Mesenchymal stem cell (in vitro differentiated cells and primary cell): ENCODE measurements at regions not wholly inside any gene's neighbourhood (a gene's known extent, or its start where the extent isn't known, plus 50 kb on each side); places are given as distances from the start of the nearest gene placed in this dataset.

Experiments used
- DNase-seq: peaks from one replicate; pipeline ENCODE4 v3.0.0-alpha.2; 2013
- H2AFZ ChIP-seq: one replicate; pipeline ENCODE4 v1.6.1; 2013; ENCODE audit warnings: low read depth, mild to moderate bottlenecking, control low read depth, inconsistent platforms, low read length, moderate library complexity
- H2AK5ac ChIP-seq: 2 replicates; pipeline ENCODE4 v1.6.1; 2013; ENCODE audit warnings: low read length, moderate library complexity, mild to moderate bottlenecking, inconsistent platforms; ENCODE audit not compliant: severe bottlenecking
- H2BK120ac ChIP-seq: one replicate; pipeline ENCODE4 v1.6.1; 2013; ENCODE audit warnings: low read depth, mild to moderate bottlenecking, inconsistent platforms, low read length, moderate library complexity
- H2BK12ac ChIP-seq, 2 experiments: one replicate each; pipeline ENCODE4 v1.6.1; 2013; ENCODE audit warnings: inconsistent platforms in 2 of 2, low read length in 2 of 2, mild to moderate bottlenecking in 2 of 2, moderate library complexity in 2 of 2, control low read depth in 1 of 2
- H2BK15ac ChIP-seq: one replicate; pipeline ENCODE4 v1.6.1; 2013; ENCODE audit warnings: mild to moderate bottlenecking, low read depth, inconsistent platforms; ENCODE audit not compliant: poor library complexity, severe bottlenecking
- H2BK5ac ChIP-seq: 2 replicates; pipeline ENCODE4 v1.6.1; 2013; ENCODE audit warnings: low read depth, mild to moderate bottlenecking, low read length, control low read depth, inconsistent platforms; ENCODE audit not compliant: poor library complexity, severe bottlenecking
- H3K14ac ChIP-seq, 2 experiments: one replicate each; pipeline ENCODE4 v1.6.1; 2013; ENCODE audit warnings: inconsistent platforms in 2 of 2, low read length in 2 of 2, control low read depth in 1 of 2, mild to moderate bottlenecking in 1 of 2, moderate library complexity in 1 of 2
- H3K18ac ChIP-seq, 2 experiments: one replicate each; pipeline ENCODE4 v1.6.1; 2013; ENCODE audit warnings: inconsistent platforms in 2 of 2, low read length in 2 of 2, control low read depth in 1 of 2, low read depth in 1 of 2, mild to moderate bottlenecking in 1 of 2
- H3K23ac ChIP-seq, 2 experiments: one replicate each; pipeline ENCODE4 v1.6.1; 2013; ENCODE audit warnings: inconsistent platforms in 2 of 2, low read length in 2 of 2, mild to moderate bottlenecking in 2 of 2, moderate library complexity in 2 of 2, control low read depth in 1 of 2
- H3K27ac ChIP-seq: 2 replicates; pipeline ENCODE4 v1.5.1; 2013; ENCODE audit warnings: mild to moderate bottlenecking, moderate library complexity, low read length, control low read depth, inconsistent platforms; ENCODE audit not compliant: poor library complexity, severe bottlenecking
- H3K27me3 ChIP-seq, 2 experiments: 2 replicates each; pipeline versions ENCODE4 v1.6.1 to v1.7.0; 2013; ENCODE audit warnings: low read length in 2 of 2, mild to moderate bottlenecking in 2 of 2, moderate library complexity in 2 of 2, control low read depth in 1 of 2, inconsistent platforms in 1 of 2; ENCODE audit not compliant: control insufficient read depth in 1 of 2, insufficient read depth in 1 of 2
- H3K36me3 ChIP-seq, 2 experiments: 2 replicates each; pipeline versions ENCODE4 v1.6.1 to v1.7.0; 2013; ENCODE audit warnings: low read length in 2 of 2, control low read depth in 1 of 2, inconsistent platforms in 1 of 2, low read depth in 1 of 2, mild to moderate bottlenecking in 1 of 2; ENCODE audit not compliant: insufficient read depth in 2 of 2, control insufficient read depth in 1 of 2
- H3K4ac ChIP-seq, 2 experiments: one replicate each; pipeline ENCODE4 v1.6.1; 2013; ENCODE audit warnings: inconsistent platforms in 2 of 2, low read length in 2 of 2, mild to moderate bottlenecking in 2 of 2, moderate library complexity in 2 of 2, control low read depth in 1 of 2, low read depth in 1 of 2
- H3K4me1 ChIP-seq: 2 replicates; pipeline ENCODE4 v1.6.1; 2013; ENCODE audit warnings: low read depth, low read length, control low read depth; ENCODE audit not compliant: control insufficient read depth, insufficient read depth
- H3K4me2 ChIP-seq: 2 replicates; pipeline ENCODE4 v1.6.1; 2013; ENCODE audit warnings: low read length, mild to moderate bottlenecking, inconsistent platforms; ENCODE audit not compliant: poor library complexity, severe bottlenecking
- H3K4me3 ChIP-seq, 2 experiments: 2 replicates each; pipeline versions ENCODE4 v1.5.1 to v1.7.0; 2013; ENCODE audit warnings: low read length in 2 of 2, mild to moderate bottlenecking in 2 of 2, control low read depth in 1 of 2, low read depth in 1 of 2; ENCODE audit not compliant: insufficient read depth in 1 of 2
- H3K79me1 ChIP-seq: replicated peaks from 2 replicates; pipeline ENCODE4 v1.6.1; 2013; ENCODE audit warnings: mild to moderate bottlenecking, control low read depth, low read length, inconsistent platforms; ENCODE audit not compliant: poor library complexity, severe bottlenecking
- H3K9ac ChIP-seq: 2 replicates; pipeline ENCODE4 v1.7.0; 2013; ENCODE audit warnings: mild to moderate bottlenecking, low read length, moderate library complexity
- H3K9me3 ChIP-seq: 2 replicates; pipeline ENCODE4 v1.7.0; 2013; ENCODE audit warnings: mild to moderate bottlenecking, low read length; ENCODE audit not compliant: control insufficient read depth
- H4K8ac ChIP-seq: one replicate; pipeline ENCODE4 v1.6.1; 2013; ENCODE audit warnings: inconsistent platforms, mild to moderate bottlenecking, low read length, moderate library complexity
- H4K91ac ChIP-seq: one replicate; pipeline ENCODE4 v1.6.1; 2013; ENCODE audit warnings: mild to moderate bottlenecking, low read length, inconsistent platforms
- WGBS: methylation state at CpG from one replicate; pipeline ENCODE4 v1.1.7; 2013; ENCODE audit warnings: mixed read lengths; 5-methylcytosine and 5-hydroxymethylcytosine counted together

DNA sequence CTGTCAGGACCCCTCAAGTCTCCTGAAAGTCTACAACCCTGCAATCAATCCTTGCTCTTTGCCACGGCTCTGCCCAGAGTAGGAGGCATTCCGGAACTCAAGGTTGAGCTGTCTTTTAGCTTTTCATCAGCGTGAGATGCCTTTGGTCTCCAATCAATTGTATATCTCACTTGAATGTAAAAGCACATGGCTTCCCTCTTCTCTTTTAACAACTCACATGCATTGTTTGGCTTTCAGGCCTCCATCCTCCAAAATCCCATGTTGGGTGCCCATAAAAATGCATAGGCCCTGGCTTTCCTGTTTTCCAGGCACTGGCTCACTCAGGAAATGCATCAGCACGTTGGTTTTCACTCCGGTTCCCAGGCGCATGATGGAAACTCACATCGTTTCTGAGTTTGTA lies 64.0 kb upstream of the FOXF1 start:
- Histone ChIP-seq H4K8ac (no peak overlapping the region), H3K23ac (no peak overlapping the region), H3K18ac (no peak overlapping the region), H2BK5ac (no peak overlapping the region), H3K4me1 (no peaks in the 10 kb centered on the region), H3K36me3 (no peaks in the 10 kb centered on the region), H3K9ac (no peak overlapping the region), H3K14ac (no peak overlapping the region), H3K4me3 (no peak overlapping the region), H2AFZ (no peak overlapping the region), H2BK120ac (no peak overlapping the region), H2AK5ac (no peak overlapping the region), H3K27ac (no peak overlapping the region), H3K79me1 (no peaks in the 10 kb centered on the region), H2BK15ac (no peak overlapping the region), H4K91ac (no peak overlapping the region), H3K9me3 (peaks cover 9% of the 10 kb centered on the region), H3K4me2 (no peak overlapping the region), H3K27me3 (peaks cover 0 to 66% of the 10 kb centered on the region in 2 experiments), H3K4ac (no peak overlapping the region), H2BK12ac (no peak overlapping the region)
- no peak for DNase-seq
- WGBS: 77% methylated on average over 7 of the region's 7 CpGs

- Histone ChIP-seq H2BK5ac (no peak overlapping the region), H3K4ac (no peak overlapping the region), H3K27ac (no peak overlapping the region), H3K27me3 (peaks cover 0 to 66% of the 10 kb centered on the region in 2 experiments), H4K8ac (no peak overlapping the region), H2AFZ (no peak overlapping the region), H3K9ac (no peak overlapping the region), H3K18ac (peak overlapping the region in 1 of 2 experiments; percentile 54), H3K14ac (no peak overlapping the region), H3K36me3 (no peaks in the 10 kb centered on the region), H2BK12ac (peak overlapping the region in 1 of 2 experiments; percentile 29), H3K4me3 (no peak overlapping the region), H3K9me3 (peaks cover 9% of the 10 kb centered on the region), H3K79me1 (no peaks in the 10 kb centered on the region), H4K91ac (no peak overlapping the region), H2AK5ac (no peak overlapping the region), H3K4me2 (no peak overlapping the region), H2BK15ac (no peak overlapping the region), H3K4me1 (no peaks in the 10 kb centered on the region), H3K23ac (no peak overlapping the region), H2BK120ac (no peak overlapping the region)
- WGBS: 81% methylated on average over 3 of the region's 3 CpGs
- DNase-seq: no peak
Observed at GRCh38 chr16:86447228-86447627, 63.1 kb upstream of the FOXF1 start.

DNA sequence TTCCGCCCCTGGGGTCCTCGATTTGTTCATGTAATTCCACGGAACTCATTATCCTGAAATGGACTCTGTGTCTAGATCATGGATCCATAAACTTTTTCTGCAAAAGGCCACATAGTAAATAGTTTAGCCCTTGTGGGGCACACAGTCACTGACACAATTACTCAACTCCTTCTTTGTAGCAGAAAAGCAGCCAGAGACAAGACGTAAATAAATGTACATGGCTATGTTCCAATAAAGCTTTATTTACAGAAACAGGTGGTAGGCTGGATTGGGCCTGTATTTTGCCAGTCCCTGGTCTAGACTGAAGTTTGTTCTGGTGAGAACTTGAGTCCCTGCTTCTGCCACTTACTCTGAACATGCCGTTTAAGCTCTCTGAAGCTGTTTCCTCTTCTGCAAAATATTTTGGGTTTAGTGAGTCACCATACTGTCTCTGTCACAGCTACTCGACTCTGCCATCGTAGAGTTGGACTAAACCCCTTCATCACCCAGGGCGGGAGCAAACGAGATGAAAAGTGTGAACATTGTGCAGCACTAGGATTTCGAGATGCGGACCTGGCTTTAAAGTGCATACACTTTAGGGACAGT lies 61.9 kb upstream of the FOXF1 start:
- no peak overlapping the region for H3K27ac ChIP-seq
- no peak overlapping the region for H2AFZ ChIP-seq
- H2BK12ac ChIP-seq: peak overlapping the region in 1 of 2 experiments; percentile 6
- 73% methylated on average over 10 of the region's 11 CpGs for WGBS
- no peak overlapping the region for H3K4ac ChIP-seq
- H3K14ac ChIP-seq: no peak overlapping the region
- no peak overlapping the region for H2AK5ac ChIP-seq
- no peak overlapping the region for H4K91ac ChIP-seq
- H4K8ac ChIP-seq: no peak overlapping the region
- H3K4me1 ChIP-seq: no peaks in the 10 kb centered on the region
- no peak overlapping the region for H2BK120ac ChIP-seq
- peak; percentile 63 for DNase-seq
- no peaks in the 10 kb centered on the region for H3K79me1 ChIP-seq
- H3K9me3 ChIP-seq: peaks cover 9% of the 10 kb centered on the region
- no peak overlapping the region for H3K4me3 ChIP-seq
- no peak overlapping the region for H2BK5ac ChIP-seq
- peak overlapping the region in 1 of 2 experiments; percentile 58 for H3K18ac ChIP-seq
- no peak overlapping the region for H3K23ac ChIP-seq
- H3K4me2 ChIP-seq: no peak overlapping the region
- H2BK15ac ChIP-seq: no peak overlapping the region
- H3K9ac ChIP-seq: no peak overlapping the region
- no peaks in the 10 kb centered on the region for H3K36me3 ChIP-seq
- H3K27me3 ChIP-seq: peaks cover 4 to 63% of the 10 kb centered on the region in 2 experiments

DNA sequence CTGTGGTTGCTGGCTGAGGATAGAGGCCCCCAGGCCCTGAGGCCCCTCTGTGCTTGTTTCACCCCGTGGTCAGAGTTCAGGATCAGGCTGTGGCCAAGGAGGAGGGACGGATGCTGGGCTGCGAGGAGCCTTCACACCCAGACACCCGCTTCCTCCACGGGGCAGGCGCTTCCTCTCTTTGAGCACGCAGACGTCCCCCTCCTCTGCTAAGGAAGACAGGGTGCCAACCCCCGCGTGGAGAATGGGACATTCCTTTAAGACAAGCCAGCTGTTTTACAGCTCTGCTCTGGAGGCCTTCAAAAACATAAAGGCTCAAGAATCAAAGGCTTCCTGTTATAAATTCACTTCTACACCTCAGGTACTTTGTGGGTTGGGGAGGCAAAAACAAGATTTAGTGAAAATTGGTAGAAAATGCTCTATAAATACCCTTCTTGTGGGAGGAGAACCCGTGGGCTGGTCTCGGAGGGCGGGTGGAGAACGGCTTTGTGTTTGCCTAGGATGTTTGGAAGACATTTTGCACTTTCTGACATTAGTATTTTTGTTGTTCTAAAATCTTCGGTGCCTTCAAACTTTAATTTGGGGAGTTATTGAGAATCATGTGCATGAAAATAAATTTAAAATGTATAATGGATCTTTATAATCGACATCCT lies 60.8 kb upstream of the FOXF1 start:
- H3K36me3 ChIP-seq: no peaks in the 10 kb centered on the region
- no peak overlapping the region for H2BK120ac ChIP-seq
- no peak overlapping the region for H3K4me2 ChIP-seq
- peaks cover 15% of the 10 kb centered on the region for H3K9me3 ChIP-seq
- H3K4me1 ChIP-seq: no peaks in the 10 kb centered on the region
- no peak overlapping the region for H3K27ac ChIP-seq
- peak overlapping the region; percentile 53 for H4K8ac ChIP-seq
- no peak overlapping the region for H2AFZ ChIP-seq
- peak overlapping the region in 1 of 2 experiments; percentile 29 for H3K18ac ChIP-seq
- H4K91ac ChIP-seq: peak overlapping the region; percentile 79
- peak overlapping the region in 1 of 2 experiments; percentile 55 for H3K14ac ChIP-seq
- H3K4ac ChIP-seq: peak overlapping the region in 1 of 2 experiments; percentile 33
- no peak overlapping the region for H2AK5ac ChIP-seq
- H3K27me3 ChIP-seq: peaks cover 4 to 59% of the 10 kb centered on the region in 2 experiments
- H2BK15ac ChIP-seq: no peak overlapping the region
- no peak overlapping the region for H3K4me3 ChIP-seq
- H3K23ac ChIP-seq: no peak overlapping the region
- H3K9ac ChIP-seq: no peak overlapping the region
- H3K79me1 ChIP-seq: no peaks in the 10 kb centered on the region
- peak overlapping the region in 1 of 2 experiments; percentile 55 for H2BK12ac ChIP-seq
- no peak for DNase-seq
- H2BK5ac ChIP-seq: no peak overlapping the region
- WGBS: 67% methylated on average over 14 of the region's 16 CpGs
